ENCODE measurements at regions not wholly inside any gene's neighbourhood (a gene's known extent, or its start where the extent isn't known, plus 50 kb on each side); places are given as distances from the start of the nearest gene placed in this dataset.
A peak's percentile ranks its signal among the peaks of the same experiment; 100 is the strongest.

- no peak for DNase-seq (ENCODE audit: low spot score)
These were observed 391.6 kb downstream of the ETS1 start for GRCh38 chr11:128195756-128196155.

DNA sequence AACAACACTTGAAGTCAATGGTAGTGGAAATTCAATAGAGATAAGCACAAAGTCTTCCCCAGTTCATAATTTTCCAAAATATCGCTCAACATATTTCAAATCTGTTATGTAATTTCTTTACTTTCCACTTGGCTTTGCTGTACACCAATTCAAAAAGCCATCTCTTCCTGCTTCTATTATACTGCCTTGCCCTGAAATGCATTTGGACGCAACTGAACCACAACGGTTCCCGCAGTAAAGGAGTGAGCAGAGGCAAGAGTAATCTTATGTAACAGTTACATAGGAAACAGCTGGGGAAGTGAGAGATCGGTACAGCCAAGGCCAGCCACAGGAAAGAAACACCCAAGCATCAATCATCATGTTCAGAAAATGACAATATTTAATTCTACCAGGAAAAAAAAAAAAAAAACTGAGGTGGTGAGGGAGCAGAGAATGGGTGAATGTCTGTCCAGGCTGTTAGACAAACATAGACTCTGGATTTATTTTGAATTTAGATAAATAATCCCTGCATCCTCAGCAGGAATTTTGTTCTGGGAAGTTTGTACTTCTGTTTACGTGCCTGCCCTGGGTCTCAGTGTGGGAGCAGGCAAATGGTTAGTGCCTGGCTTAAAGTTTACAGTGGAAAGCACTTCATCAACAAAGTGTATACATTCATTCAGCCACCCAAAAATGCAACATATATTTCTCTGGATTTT lies 392.2 kb downstream of the ETS1 start:
- no peak for DNase-seq (ENCODE audit: low spot score)

DNA sequence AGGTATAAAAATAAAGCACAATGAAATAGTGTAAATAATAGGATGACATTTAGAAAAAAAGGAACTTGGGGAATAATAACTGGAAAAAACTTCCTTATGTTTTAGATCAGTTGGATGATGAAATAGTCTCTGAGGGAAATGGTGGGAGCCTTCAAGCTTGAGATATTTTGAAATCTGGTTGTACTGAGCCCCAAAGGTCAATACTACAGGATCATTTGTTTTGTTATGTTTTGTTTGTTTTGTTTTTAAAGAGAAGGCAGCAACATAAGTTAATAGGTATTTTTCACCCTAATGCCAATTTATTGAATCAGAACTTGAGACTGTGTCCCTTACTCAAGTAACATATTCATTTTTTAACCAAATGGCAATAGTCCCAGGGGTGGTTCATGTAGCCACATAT lies 393.1 kb downstream of the ETS1 start:
- DNase-seq (ENCODE audit: low spot score), result no peak

GRCh38 chr11:128193615-128194014 lies 393.7 kb downstream of the ETS1 start:
- DNase-seq (ENCODE audit: low spot score), result no peak

GRCh38 chr11:128190312-128190711 lies 397.0 kb downstream of the ETS1 start:
- DNase-seq (ENCODE audit: low spot score), result no peak

DNA sequence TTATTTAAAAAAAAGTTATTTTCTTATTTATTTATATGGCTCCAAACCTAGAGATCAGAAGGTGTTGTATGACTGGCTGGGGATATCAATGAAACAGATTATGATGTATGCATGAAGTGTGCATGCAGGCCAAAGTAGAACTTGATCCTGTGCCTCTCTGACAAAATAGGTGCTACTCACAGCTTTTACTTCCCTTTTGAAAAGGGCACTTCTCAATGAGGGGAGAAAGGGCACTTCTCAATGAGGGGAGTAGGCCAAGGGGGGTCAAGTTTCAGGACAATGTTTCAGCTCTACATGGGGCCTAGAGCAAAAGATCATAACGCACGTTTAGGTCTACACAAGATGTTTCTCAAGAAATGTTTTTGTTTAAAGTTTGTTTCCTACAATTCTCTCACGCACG lies 397.5 kb downstream of the ETS1 start:
- no peak for DNase-seq (ENCODE audit: low spot score)

DNA sequence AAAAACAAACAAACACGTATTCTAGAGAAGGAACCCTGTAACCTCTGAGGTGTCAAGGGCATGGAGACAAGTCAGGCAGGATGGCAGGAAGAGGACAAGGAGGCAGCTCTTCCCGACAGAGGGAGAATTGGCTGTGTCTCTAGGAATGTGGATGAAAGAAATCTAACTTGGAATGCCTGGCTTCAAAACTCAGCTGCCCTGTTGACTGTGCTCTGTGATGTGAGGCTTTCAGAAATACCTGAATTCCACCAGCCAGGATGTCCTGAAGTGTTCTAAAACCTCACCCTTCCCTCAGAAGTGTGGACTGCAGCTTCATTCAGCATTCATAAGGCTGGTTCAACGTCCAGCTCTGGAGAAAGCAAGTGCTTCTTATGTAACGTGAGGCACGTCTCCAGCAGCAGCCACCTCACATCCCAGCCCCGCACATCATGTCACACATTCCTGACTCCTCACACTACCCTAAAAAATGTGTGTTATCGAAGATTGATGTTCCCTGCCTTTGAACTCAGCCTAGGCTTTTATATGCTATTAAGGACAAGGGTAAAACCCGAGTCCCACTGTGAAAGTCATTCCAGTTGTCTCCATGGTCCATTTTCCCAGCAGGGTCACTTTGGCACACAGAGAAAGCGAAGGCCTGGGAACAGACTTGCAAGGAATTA lies 398.9 kb downstream of the ETS1 start:
- DNase-seq (ENCODE audit: low spot score), result no peak

GRCh38 chr11:128187835-128188234 lies 399.5 kb downstream of the ETS1 start:
- DNase-seq (ENCODE audit: low spot score), result no peak

GRCh38 chr11:128187377-128187776 lies 400.0 kb downstream of the ETS1 start:
- DNase-seq (ENCODE audit: low spot score), result no peak

DNA sequence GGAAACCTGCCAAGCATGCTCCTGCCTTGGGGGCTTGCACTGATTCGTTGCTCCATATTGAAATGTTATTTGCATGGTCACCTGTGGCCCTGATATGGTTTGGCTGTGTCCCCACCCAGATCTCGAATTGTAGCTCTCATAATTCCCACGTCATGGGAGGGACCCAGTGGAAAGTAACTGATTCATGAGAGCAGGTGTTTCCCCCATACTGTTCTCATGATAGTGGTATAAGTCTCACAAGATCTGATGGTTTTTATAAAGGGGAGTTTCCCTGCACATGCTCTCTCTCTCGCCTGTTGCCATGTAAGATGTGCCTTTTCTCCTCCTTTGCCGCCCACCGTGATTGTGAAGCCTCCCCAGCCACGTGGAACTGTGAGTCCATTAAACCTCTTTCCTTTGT lies 402.4 kb downstream of the ETS1 start:
- no peak for DNase-seq (ENCODE audit: low spot score)

- no peak for DNase-seq (ENCODE audit: low spot score)
These were observed 404.5 kb downstream of the ETS1 start for GRCh38 chr11:128182844-128183243.

DNA sequence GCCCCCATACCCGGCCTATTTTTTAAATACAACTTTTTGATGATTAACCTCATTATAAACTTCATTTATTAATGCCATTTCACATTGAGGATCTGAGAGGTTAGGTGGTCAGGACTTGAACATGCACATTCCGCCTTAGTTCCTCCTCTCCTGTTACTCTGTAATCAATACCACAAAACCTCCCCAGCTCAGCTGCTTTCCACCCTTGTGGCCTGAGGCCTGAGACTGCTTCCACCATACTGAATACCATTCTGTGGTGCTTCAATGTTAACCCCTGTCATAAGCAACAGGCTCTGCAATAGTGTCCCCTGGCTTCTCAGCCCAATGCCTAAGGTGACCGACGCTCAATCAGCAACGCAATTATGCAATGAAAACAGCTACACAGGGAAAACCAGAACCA lies 405.4 kb downstream of the ETS1 start:
- no peak for DNase-seq (ENCODE audit: low spot score)

- DNase-seq (ENCODE audit: low spot score), result no peak
These were observed 406.3 kb downstream of the ETS1 start for GRCh38 chr11:128181088-128181480.

DNA sequence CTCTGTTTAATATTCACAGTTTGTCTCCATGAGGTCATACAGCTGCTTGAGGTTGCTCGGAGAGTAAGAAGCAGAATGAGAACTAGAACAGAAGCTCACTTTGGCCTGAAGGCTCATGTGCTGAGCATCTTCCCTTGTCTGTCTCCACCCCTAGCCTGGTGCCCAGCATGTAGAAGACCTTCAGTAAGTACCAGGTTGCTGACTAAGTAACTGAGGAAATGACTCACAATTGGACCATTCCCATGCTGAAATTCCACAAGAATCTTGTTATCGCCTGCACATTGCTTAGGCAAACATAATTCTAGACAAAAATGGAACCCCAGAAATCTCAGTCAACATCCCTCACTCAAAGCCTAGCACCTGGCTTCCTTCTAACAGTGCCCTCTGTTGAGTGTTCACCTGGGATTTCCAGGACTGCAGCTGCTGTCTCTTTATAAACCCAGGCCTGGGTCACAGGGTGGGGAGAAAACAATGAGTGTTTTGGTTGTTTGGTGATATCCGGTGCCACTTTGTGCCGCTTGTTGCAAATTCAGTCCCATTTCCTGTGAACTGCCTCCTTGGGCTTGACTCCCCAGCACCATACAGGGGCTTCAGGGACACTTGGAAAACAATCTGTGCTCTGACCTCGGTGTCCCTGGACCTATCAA lies 406.8 kb downstream of the ETS1 start:
- no peak for DNase-seq (ENCODE audit: low spot score)

GRCh38 chr11:128179512-128179911 lies 407.8 kb downstream of the ETS1 start:
- DNase-seq (ENCODE audit: low spot score), result no peak

- no peak for DNase-seq (ENCODE audit: low spot score)
These were observed 408.3 kb downstream of the ETS1 start for GRCh38 chr11:128179039-128179438.

GRCh38 chr11:128174465-128175291 lies 412.7 kb downstream of the ETS1 start:
- DNase-seq (ENCODE audit: low spot score), result no peak

DNA sequence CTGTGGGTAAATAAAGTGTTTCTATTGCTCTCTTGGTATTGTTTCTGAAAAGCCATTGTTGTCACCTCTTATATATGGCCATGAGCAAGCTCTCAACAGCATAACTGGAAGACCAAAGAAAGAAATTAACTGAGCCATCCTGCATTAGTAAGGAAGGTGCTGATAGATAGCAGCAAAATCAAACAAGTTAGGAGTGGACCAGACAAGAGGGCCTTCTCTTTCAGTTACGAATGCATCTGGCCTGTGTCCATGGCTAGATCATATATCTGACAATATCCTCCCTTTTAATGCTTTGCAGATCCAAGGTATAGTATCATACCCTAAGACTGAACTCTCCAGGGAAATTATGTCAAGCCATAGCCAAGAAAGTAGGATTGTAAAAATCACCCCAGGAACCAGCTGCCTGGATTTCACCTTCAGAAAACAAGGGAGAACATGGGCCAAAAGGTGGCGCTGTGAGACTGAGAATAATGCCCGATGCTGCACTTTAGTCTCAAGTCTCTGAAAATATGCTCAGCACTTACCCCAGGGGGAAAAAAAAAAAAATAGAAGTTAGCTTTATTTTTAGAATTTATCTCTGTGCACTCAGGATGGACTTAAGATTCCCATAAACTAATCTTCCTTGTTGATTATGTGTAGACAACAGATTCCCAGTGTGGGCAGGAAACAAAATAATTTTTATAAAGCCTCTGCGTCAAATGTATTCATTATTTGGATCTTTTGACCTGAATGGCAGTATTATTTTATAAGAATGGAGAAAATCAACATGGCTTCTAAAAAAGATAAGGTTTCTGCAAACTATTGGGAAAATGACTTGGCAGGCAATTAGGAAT lies 415.1 kb downstream of the ETS1 start:
- peak; percentile 95 for DNase-seq (ENCODE audit: low spot score)

DNA sequence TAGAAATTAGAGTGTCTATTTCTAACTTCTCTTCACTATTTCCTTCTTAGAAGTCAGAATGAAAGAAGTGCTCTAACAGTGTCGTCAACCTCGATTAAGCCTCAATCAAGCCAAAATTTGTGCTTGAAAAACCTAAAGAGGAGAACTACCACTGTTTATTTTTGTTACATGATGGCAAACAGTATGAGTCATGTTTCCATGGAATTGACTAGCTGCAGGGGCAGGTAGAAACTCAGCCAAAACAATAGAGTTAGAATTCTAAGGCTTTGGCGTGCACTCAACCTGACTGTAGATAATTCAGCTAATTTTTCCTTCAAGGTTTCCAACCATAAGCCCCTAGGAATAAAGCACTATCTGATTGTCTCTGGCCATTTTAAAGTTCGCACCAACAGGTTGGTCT lies 415.9 kb downstream of the ETS1 start:
- peak; percentile 11 for DNase-seq (ENCODE audit: low spot score)

DNA sequence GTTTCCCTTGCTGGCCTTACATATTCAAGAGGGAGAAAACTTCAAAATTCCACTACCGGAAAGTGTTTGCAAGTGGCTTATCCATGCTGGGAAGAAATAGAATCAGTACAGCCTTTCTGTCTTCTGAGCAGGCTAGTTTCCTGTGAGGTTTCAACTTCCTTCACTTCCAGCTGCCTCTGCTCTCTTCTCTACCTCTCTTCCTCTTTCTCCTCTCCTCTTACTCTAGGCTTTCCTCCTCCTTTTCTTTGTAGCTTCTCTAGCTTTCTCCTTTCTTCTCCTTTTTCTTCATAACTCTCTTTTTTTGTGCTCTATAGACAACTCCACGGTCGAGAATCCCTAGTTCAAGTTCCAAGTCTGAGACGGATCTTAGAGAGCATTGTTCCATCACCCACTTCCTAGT lies 421.8 kb downstream of the ETS1 start:
- no peak for DNase-seq (ENCODE audit: low spot score)

- DNase-seq (ENCODE audit: low spot score), result no peak
These were observed 423.1 kb downstream of the ETS1 start for GRCh38 chr11:128164080-128164741.

Measured in HT-29 (cell line).